Cardiac septum (tissue), 1 donor: ENCODE measurements at regions not wholly inside any gene's neighbourhood (a gene's known extent, or its start where the extent isn't known, plus 50 kb on each side); places are given as distances from the start of the nearest gene placed in this dataset.

Experiments
- DNase-seq: peaks from one replicate; pipeline ENCODE4 v3.0.0-alpha.2; 2020; ENCODE audit warnings: low spot score
- intact Hi-C: fragments of 100-400 bp; cut with DNase I; formaldehyde crosslinking; loops from one replicate; pipeline ENCODE4 v1.14.0; 2022
- donor health status: DM: no; HTN: no; CAD: no.

DNA sequence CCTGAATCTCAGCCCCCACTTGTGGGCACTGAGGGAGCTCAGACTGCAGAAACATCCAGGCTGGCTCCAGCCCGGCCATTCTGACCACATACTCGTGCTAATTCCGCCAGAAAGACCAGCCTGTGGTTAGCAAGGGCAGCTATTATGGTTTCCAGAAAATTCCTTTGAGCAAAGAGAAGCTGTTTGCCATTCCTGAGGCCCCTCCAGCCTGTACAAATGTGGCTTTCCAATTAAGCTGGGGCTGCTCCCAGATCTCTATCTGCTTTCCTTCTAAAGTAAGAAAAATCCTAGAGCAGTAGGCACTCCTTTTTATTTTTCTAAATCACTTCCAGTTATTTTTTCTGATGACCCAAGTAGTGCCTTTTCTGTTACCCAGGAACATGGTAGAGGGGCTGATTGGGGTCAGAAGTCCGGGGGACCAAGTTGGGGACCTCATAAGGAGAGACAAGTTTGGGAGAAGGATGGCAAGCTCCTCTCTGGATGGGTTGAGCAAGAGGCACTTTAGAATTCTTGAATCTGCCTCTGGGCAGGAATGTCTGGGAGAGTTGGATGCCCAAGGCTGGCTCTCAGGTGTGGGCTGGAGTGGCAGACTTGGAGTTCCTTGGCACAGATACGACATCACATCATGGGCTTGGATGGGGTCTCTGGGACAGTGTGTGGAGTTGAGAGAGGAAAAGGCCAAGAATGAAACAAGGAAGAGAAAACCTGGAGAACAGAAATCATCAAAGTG is 83.3 kb upstream of the TNRC6C start:
- intact Hi-C loops = no loop called here
- DNase-seq = no peak

GRCh38 chr17:77875881-77876509 is 82.5 kb upstream of the TNRC6C start:
- intact Hi-C loops = no loop called here
- no peak for DNase-seq

- no peak for DNase-seq
- intact Hi-C loops = no loop called here
Measured at GRCh38 chr17:77877036-77877435, 81.5 kb upstream of the TNRC6C start.

- intact Hi-C loops = no loop called here
Measured at GRCh38 chr17:77877646-77878355, 80.7 kb upstream of the TNRC6C start.

DNA sequence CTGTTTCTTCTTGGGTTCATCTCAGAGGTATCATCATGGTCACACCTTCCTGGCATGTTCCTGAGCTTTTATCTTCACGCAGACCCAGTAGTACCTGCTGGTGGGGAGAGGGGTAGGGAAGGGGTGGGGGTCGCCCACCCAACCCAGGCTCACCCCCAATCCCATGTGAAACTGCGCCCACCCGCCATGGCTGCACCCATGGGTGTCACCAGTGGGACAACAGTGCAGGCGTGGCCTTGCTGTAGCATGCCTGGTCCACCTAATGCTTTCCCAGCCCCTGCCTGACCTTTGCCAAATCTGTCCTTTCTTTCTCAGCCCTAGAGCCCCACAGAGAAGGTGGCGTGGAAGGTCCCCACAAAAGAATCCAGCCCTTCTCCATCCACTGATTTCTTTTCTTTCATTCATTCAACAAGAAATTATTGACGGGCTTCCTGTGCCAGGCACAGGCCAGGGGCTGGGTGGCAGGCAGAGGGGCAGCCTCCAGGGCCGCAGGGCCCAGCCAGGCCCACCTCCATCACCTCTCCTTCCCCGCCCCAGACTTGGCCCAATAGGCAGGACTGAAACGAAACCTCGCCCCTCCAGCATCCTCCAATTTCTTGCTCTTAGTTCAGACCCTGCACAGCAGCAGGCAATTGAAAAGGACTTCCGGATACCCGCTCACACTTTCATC is 79.1 kb upstream of the TNRC6C start:
- DNase-seq = no peak
- intact Hi-C loops = no loop called here

More at GRCh38 chr17:77877646-77878355, 80.7 kb upstream of the TNRC6C start:
- DNase-seq = no peak

DNA sequence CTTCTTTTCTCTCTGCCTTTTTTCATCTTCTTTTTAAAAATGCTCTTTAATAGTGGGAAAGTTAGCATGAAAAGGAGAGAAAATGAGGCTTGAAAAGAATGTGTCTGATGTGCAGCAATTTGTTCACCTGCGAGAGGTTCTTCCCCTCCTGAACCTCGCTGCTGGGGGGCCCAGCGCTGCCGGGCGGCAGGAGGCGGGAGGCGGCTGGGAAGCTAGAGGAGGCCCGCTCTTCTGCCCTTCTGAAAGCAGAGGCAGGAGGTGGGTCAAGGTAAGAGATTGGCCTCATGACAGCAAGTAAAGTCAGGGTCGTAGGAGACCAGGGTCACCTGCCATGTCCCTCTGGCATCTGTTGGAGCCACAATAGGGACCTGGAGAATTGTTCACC is 78.6 kb upstream of the TNRC6C start:
- DNase-seq = no peak
- intact Hi-C loops = loop anchor here (5.0 kb wide), 2 partner anchors 77 to 108 kb away; partner anchors contain the start of gene TNRC6C

GRCh38 chr17:77880711-77881450 is 77.6 kb upstream of the TNRC6C start:
- DNase-seq = no peak
- intact Hi-C loops = loop anchor here (5.0 kb wide), 2 partner anchors 76 to 109 kb away; partner anchors contain the start of gene TNRC6C

DNA sequence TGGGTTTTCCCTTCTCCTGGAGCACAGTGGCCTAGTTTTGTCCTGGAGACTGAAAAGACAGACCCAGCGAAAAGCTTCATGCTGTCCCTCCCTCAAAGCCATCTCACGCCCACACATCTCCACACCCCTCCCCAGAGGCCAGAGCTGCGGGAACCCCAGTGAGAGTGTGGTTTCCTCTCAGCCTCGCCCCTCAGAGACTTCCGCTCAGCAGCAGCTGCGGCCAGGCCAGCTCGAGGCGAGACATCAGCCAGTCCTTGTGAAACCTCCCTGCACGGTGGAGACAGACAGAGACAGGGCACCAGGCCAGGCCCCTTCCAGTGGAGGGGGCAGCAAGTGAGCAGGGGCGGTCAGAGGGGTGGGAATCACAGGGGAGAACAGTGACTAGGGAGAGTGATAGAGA is 77.0 kb upstream of the TNRC6C start:
- DNase-seq = peak; percentile 96
- intact Hi-C loops = loop anchor here (5.0 kb wide), 2 partner anchors 76 to 109 kb away; partner anchors contain the start of gene TNRC6C

- intact Hi-C loops = loop anchor here (1.0 to 5.0 kb wide), 3 partner anchors 52 to 110 kb away; partner anchors contain the start of gene TNRC6C
Measured at GRCh38 chr17:77882040-77882439, 76.5 kb upstream of the TNRC6C start.

DNA sequence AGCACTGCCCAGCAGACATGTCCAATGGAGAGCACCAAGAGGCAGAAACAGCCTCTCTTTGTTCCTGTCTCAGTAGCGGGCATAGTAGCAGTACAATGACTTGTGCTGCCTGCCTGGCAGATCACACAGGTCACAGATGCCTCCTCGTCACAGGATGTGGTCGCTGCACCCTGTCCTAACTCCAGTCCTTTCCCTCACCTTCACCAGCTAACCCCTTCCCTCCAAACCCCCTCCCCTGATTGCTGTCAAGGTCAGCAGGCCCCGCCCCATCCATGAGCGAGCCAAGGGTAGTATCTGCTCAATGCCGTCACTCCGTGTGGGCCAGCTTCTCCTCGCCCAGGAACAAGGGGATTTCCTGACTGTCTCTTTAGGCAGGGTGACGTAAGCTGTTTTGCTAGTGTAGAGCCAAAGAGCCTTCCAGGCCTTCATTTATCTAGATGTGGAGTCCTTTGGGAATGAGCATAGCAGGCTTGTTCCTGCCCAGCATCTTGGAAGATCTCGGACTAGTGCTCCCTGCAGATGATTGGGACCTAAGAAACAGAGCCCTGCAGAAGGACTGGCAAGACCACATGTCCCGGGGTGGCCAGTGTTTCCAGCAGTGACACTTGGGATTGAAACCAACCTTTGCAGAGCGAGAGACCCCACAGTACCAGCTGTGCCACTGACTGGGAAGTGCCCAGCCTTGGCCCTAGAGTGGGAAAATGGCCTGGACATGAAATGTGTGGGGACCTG is 75.9 kb upstream of the TNRC6C start:
- intact Hi-C loops = loop anchor here (1.0 to 5.0 kb wide), 3 partner anchors 52 to 110 kb away; partner anchors contain the start of gene TNRC6C

More at GRCh38 chr17:77882040-77882439, 76.5 kb upstream of the TNRC6C start:
- no peak for DNase-seq

GRCh38 chr17:77883213-77883650 is 75.3 kb upstream of the TNRC6C start:
- intact Hi-C loops = loop anchor here (5.0 kb wide), 2 partner anchors 74 to 111 kb away; partner anchors contain the start of gene TNRC6C
- DNase-seq = no peak

More for the DNA sequence above, 75.9 kb upstream of the TNRC6C start:
- DNase-seq = peak; percentile 86

- no peak for DNase-seq
- intact Hi-C loops = loop anchor here (5.0 kb wide), 2 partner anchors 73 to 112 kb away; partner anchors contain the start of gene TNRC6C
Measured at GRCh38 chr17:77884019-77884418, 74.5 kb upstream of the TNRC6C start.

GRCh38 chr17:77884967-77885641 is 73.4 kb upstream of the TNRC6C start:
- no peak for DNase-seq

GRCh38 chr17:77885678-77886386 is 72.7 kb upstream of the TNRC6C start:
- no peak for DNase-seq
- intact Hi-C loops = no loop called here

More at GRCh38 chr17:77884967-77885641, 73.4 kb upstream of the TNRC6C start:
- intact Hi-C loops = loop anchor here (5.0 kb wide), 2 partner anchors 72 to 113 kb away; partner anchors contain the start of gene TNRC6C

- peak; percentile 92 for DNase-seq
- intact Hi-C loops = no loop called here
Measured at GRCh38 chr17:77886387-77886728, 72.1 kb upstream of the TNRC6C start.

DNA sequence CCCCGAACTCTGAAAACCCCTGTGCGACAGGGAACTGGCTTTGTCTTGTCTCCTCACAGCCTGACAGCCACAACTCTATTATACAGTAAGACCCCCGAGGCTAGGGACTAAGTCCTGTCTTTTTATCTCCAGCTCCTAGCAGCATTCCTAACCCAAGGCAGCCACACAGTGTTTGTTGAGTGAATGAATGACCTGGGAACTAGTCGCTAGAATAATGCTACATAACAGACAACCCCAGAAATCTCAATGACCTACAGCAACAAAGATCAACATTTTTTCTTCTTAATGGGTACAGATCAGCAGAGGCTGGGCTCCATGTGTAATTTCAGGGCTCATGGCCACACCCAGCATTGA is 71.4 kb upstream of the TNRC6C start:
- intact Hi-C loops = no loop called here
- no peak for DNase-seq
